Nephron progenitor cell (in vitro differentiated cells): ENCODE measurements at regions not wholly inside any gene's neighbourhood (a gene's known extent, or its start where the extent isn't known, plus 50 kb on each side); places are given as distances from the start of the nearest gene placed in this dataset.

ENCODE experiments used
- DNase-seq: peaks from one replicate; pipeline ENCODE4 v3.0.0; 2021
- H3K27ac Mint-ChIP-seq: 2 replicates; pipeline ENCODE4 v1.8.0; 2021; ENCODE audit warnings: mild to moderate bottlenecking, moderate library complexity, mixed read lengths
- H3K27me3 Mint-ChIP-seq: 2 replicates; pipeline ENCODE4 v1.8.0; 2021; ENCODE audit warnings: mild to moderate bottlenecking, low read depth, mixed read lengths; ENCODE audit not compliant: poor library complexity
- H3K36me3 Mint-ChIP-seq: 2 replicates; pipeline ENCODE4 v1.8.0; 2021; ENCODE audit warnings: low read depth, mixed read lengths
- H3K4me1 Mint-ChIP-seq: 2 replicates; pipeline ENCODE4 v1.8.0; 2021; ENCODE audit warnings: mixed read lengths
- H3K4me3 Mint-ChIP-seq: 2 replicates; pipeline ENCODE4 v1.8.0; 2021; ENCODE audit warnings: mild to moderate bottlenecking, moderate library complexity, mixed read lengths
- H3K9me3 Mint-ChIP-seq: 2 replicates; pipeline ENCODE4 v1.8.0; 2021; ENCODE audit warnings: mild to moderate bottlenecking, moderate library complexity, mixed read lengths
- CTCF ChIP-seq: fragments of 200-600 bp; sonication (generic); IDR thresholded peaks from 2 replicates; pipeline ENCODE4 v1.5.0; 2021; ENCODE audit warnings: antibody characterized with exemption

- DNase-seq, result no peak
- no peaks in the 10 kb centered on the region for H3K9me3 Mint-ChIP-seq
These were observed 246.5 kb downstream of the HAUS1 start for GRCh38 chr18:46350598-46351159.

GRCh38 chr18:46352520-46353250 lies 248.5 kb downstream of the HAUS1 start:
- Mint-ChIP-seq H3K4me3 (no peak overlapping the region), H3K9me3 (peaks cover under 1% of the 10 kb centered on the region), H3K36me3 (peaks cover 51% of the 10 kb centered on the region), H3K4me1 (peaks cover 33% of the 10 kb centered on the region), H3K27ac (no peak overlapping the region), H3K27me3 (no peaks in the 10 kb centered on the region)
- no peak for DNase-seq
- TF ChIP-seq CTCF, result no peak

More at GRCh38 chr18:46350598-46351159, 246.5 kb downstream of the HAUS1 start:
- H3K36me3 Mint-ChIP-seq, result peaks cover 37% of the 10 kb centered on the region
- TF ChIP-seq CTCF, result no peak
- H3K4me1 Mint-ChIP-seq, result peaks cover 38% of the 10 kb centered on the region
- H3K4me3 Mint-ChIP-seq, result no peak overlapping the region
- peak overlapping the region; percentile 32 for H3K27ac Mint-ChIP-seq
- H3K27me3 Mint-ChIP-seq, result no peaks in the 10 kb centered on the region

GRCh38 chr18:46353460-46353859 lies 249.3 kb downstream of the HAUS1 start:
- Mint-ChIP-seq H3K27me3 (no peaks in the 10 kb centered on the region), H3K27ac (peak overlapping the region; percentile 43), H3K9me3 (peaks cover 4% of the 10 kb centered on the region), H3K4me3 (no peak overlapping the region), H3K4me1 (peaks cover 33% of the 10 kb centered on the region), H3K36me3 (peaks cover 56% of the 10 kb centered on the region)
- TF ChIP-seq CTCF, result no peak
- DNase-seq, result no peak

- peaks cover 16% of the 10 kb centered on the region for H3K9me3 Mint-ChIP-seq
- no peak for TF ChIP-seq CTCF
- H3K36me3 Mint-ChIP-seq, result peaks cover 67% of the 10 kb centered on the region
- H3K27ac Mint-ChIP-seq, result peak overlapping the region; percentile 80
- H3K27me3 Mint-ChIP-seq, result no peaks in the 10 kb centered on the region
- peaks cover 23% of the 10 kb centered on the region for H3K4me1 Mint-ChIP-seq
- DNase-seq, result no peak
- H3K4me3 Mint-ChIP-seq, result no peak overlapping the region
These were observed 252.3 kb downstream of the HAUS1 start for GRCh38 chr18:46356278-46357033.

GRCh38 chr18:46360102-46360699 lies 256.0 kb downstream of the HAUS1 start:
- TF ChIP-seq CTCF, result no peak
- Mint-ChIP-seq H3K4me1 (peaks cover 19% of the 10 kb centered on the region), H3K9me3 (peaks cover 16% of the 10 kb centered on the region), H3K27ac (no peak overlapping the region), H3K4me3 (no peak overlapping the region), H3K36me3 (peaks cover 75% of the 10 kb centered on the region), H3K27me3 (no peaks in the 10 kb centered on the region)
- no peak for DNase-seq
